ENCODE measurements at regions not wholly inside any gene's neighbourhood (a gene's known extent, or its start where the extent isn't known, plus 50 kb on each side); places are given as distances from the start of the nearest gene placed in this dataset.
"Not testable (repeated sequence)": the region's sequence is repeated elsewhere in the genome, so short reads cannot be mapped to it uniquely, and the experiment has no call there.

DNA sequence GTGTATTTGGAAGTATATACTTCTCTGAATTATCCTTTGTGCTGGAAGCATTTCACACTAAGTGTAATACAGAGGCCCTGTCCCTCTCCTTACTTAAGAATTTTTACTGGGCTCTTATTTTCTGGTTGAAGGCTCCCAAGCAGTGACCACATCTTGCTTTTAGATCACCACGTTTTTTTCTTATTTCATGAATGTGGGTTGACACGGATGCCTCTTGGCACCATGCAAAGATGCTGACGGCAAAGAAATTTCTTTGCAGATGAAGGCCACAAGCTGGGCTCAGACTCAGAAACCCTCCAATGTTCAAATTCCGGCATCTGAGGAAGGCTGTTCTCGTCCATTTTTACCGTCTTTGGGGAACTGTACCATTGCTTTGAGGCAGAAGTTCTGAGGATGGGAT, 168.5 kb downstream of the HMHB1 start:
- no peaks in the 10 kb centered on the region for H3K27me3 ChIP-seq
- TF ChIP-seq, protein P1, sequence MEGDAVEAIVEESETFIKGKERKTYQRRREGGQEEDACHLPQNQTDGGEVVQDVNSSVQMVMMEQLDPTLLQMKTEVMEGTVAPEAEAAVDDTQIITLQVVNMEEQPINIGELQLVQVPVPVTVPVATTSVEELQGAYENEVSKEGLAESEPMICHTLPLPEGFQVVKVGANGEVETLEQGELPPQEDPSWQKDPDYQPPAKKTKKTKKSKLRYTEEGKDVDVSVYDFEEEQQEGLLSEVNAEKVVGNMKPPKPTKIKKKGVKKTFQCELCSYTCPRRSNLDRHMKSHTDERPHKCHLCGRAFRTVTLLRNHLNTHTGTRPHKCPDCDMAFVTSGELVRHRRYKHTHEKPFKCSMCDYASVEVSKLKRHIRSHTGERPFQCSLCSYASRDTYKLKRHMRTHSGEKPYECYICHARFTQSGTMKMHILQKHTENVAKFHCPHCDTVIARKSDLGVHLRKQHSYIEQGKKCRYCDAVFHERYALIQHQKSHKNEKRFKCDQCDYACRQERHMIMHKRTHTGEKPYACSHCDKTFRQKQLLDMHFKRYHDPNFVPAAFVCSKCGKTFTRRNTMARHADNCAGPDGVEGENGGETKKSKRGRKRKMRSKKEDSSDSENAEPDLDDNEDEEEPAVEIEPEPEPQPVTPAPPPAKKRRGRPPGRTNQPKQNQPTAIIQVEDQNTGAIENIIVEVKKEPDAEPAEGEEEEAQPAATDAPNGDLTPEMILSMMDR (IDR thresholded peaks at IDR 0.05): no peak
- no peak for TF ChIP-seq POLR2A (IDR thresholded peaks at IDR 0.05)
- no peaks in the 10 kb centered on the region for H3K36me3 ChIP-seq (ENCODE audit: low read depth, missing control alignments)
- intact Hi-C loops (cut with DNase I; ENCODE audit: low total_unique reads): no loop called here
- no peak overlapping the region for H3K4me3 ChIP-seq
- H3K27ac ChIP-seq: no peak overlapping the region
- 85 to 88% methylated on average over 6 of the region's 6 CpGs for WGBS, 2 donors
- no peaks in the 10 kb centered on the region for H3K4me1 ChIP-seq
- no peaks in the 10 kb centered on the region for H3K9me3 ChIP-seq
- DNase-seq: no peak

DNA sequence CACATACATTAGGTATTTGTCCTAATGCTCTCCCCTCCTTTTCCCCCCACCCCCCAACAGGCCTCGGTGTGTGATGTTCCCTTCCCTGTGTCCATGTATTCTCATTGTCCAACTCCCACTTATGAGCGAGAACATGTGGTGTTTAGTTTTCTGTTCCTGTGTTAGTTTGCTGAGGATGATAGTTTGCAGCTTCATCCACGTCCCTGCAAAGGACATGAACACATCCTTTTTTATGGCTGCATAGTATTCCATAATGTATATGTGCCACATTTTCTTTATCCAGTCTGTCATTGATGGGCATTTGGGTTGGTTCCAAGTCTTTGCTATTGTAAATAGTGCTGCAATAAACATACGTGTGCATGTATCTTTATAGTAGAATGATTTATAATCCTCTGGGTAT, 171.0 kb downstream of the HMHB1 start:
- H3K27ac ChIP-seq; H3K4me1 ChIP-seq; H3K9me3 ChIP-seq; H3K4me3 ChIP-seq; H3K36me3 ChIP-seq (ENCODE audit: low read depth, missing control alignments); H3K27me3 ChIP-seq; intact Hi-C loops (cut with DNase I; ENCODE audit: low total_unique reads); DNase-seq: not testable (repeated sequence)
- WGBS, 2 donors: 86 to 93% methylated on average over 4 of the region's 4 CpGs

- no peaks in the 10 kb centered on the region for H3K9me3 ChIP-seq
- no peaks in the 10 kb centered on the region for H3K4me1 ChIP-seq
- WGBS, 2 donors: 75 to 87% methylated on average over 2 of the region's 2 CpGs
- no peak overlapping the region for H3K4me3 ChIP-seq
- H3K27me3 ChIP-seq: no peaks in the 10 kb centered on the region
- intact Hi-C loops (cut with DNase I; ENCODE audit: low total_unique reads): no loop called here
- TF ChIP-seq, protein P1 (IDR thresholded peaks at IDR 0.05): no peak
- TF ChIP-seq POLR2A (IDR thresholded peaks at IDR 0.05): no peak
- no peak for DNase-seq
- no peak overlapping the region for H3K27ac ChIP-seq
- H3K36me3 ChIP-seq (ENCODE audit: low read depth, missing control alignments): no peaks in the 10 kb centered on the region
These were observed 174.0 kb downstream of the HMHB1 start for GRCh38 chr5:143985832-143986515.

- H3K4me3 ChIP-seq: no peak overlapping the region
- no peaks in the 10 kb centered on the region for H3K36me3 ChIP-seq (ENCODE audit: low read depth, missing control alignments)
- intact Hi-C loops (cut with DNase I; ENCODE audit: low total_unique reads): no loop called here
- no peaks in the 10 kb centered on the region for H3K4me1 ChIP-seq
- TF ChIP-seq, protein P1 (IDR thresholded peaks at IDR 0.05): no peak
- TF ChIP-seq POLR2A (IDR thresholded peaks at IDR 0.05): no peak
- H3K27me3 ChIP-seq: no peaks in the 10 kb centered on the region
- no peaks in the 10 kb centered on the region for H3K9me3 ChIP-seq
- WGBS, 2 donors: 55 to 58% methylated on average over 6 of the region's 6 CpGs
- no peak for DNase-seq
- no peak overlapping the region for H3K27ac ChIP-seq
These were observed 174.7 kb downstream of the HMHB1 start for GRCh38 chr5:143986516-143987212.

DNA sequence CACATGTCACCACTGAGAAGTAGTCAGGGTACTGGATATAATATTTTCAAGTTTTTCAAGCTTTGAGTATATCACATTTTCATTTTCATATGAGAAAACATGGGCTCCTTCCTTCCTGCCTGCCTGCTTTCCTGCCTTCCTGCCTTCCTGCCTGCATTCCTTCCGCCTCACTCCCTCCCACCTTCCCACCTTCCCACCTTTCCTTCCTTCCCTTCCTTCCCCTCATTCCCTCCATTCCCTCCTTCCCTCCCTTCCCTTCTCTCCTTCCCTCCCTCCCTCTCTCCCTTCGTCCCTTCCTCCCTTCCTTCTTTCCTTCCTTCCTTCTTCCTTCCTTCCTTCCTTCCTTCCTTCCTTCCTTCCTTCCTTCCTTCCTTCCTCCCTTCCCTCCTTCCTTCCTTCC, 175.3 kb downstream of the HMHB1 start:
- Histone ChIP-seq H3K27ac (no peak overlapping the region), H3K36me3 (ENCODE audit: low read depth, missing control alignments) (no peaks in the 10 kb centered on the region), H3K4me1 (no peaks in the 10 kb centered on the region), H3K27me3 (no peaks in the 10 kb centered on the region), H3K4me3 (no peak overlapping the region), H3K9me3 (no peaks in the 10 kb centered on the region)
- WGBS, 2 donors: 88 to 91% methylated on average over 2 of the region's 2 CpGs
- no peak for DNase-seq
- intact Hi-C loops (cut with DNase I; ENCODE audit: low total_unique reads): no loop called here
- TF ChIP-seq, protein P1 (IDR thresholded peaks at IDR 0.05): no peak
- TF ChIP-seq POLR2A (IDR thresholded peaks at IDR 0.05): no peak

All from testis (tissue), 2 donors.